Mucosa of rectum (tissue), 2 donors: ENCODE measurements at regions not wholly inside any gene's neighbourhood (a gene's known extent, or its start where the extent isn't known, plus 50 kb on each side); places are given as distances from the start of the nearest gene placed in this dataset.

Experiments used
- H3K27ac ChIP-seq, 2 donors: one replicate each; pipeline ENCODE4 v1.7.0; 2013; ENCODE audit warnings: inconsistent platforms in 2 of 2, low read depth in 2 of 2, low read length in 2 of 2
- H3K27me3 ChIP-seq, 2 donors: one replicate each; pipeline ENCODE4 v1.7.0; 2013; ENCODE audit warnings: low read length in 2 of 2; ENCODE audit not compliant: control insufficient read depth in 2 of 2, insufficient read depth in 2 of 2
- H3K36me3 ChIP-seq, 2 donors: one replicate each; pipeline ENCODE4 v1.7.0; 2013; ENCODE audit warnings: low read length in 2 of 2; ENCODE audit not compliant: control insufficient read depth in 2 of 2, insufficient read depth in 2 of 2
- H3K4me1 ChIP-seq, 2 donors: one replicate each; pipeline ENCODE4 v1.7.0; 2013; ENCODE audit warnings: low read length in 2 of 2, mild to moderate bottlenecking in 1 of 2; ENCODE audit not compliant: control insufficient read depth in 2 of 2, insufficient read depth in 2 of 2
- H3K4me3 ChIP-seq, 2 donors: one replicate each; pipeline ENCODE4 v1.7.0; 2013; ENCODE audit warnings: low read length in 2 of 2
- H3K9ac ChIP-seq, 2 donors: one replicate each; pipeline ENCODE4 v1.7.0; 2013; ENCODE audit warnings: low read length in 2 of 2, low read depth in 1 of 2, mild to moderate bottlenecking in 1 of 2
- H3K9me3 ChIP-seq, 2 donors: one replicate each; pipeline ENCODE4 v1.7.0; 2013; ENCODE audit warnings: low read length in 2 of 2; ENCODE audit not compliant: control insufficient read depth in 2 of 2
- donor health status: healthy.
- donor health status: Normal muscosa, but diverticular disease.

GRCh38 chr10:4108693-4109092 is 323.7 kb upstream of the KLF6 start:
- Histone ChIP-seq H3K4me3 (no peak overlapping the region), H3K27ac (no peak overlapping the region), H3K27me3 (no peaks in the 10 kb centered on the region), H3K4me1 (no peaks in the 10 kb centered on the region), H3K36me3 (no peaks in the 10 kb centered on the region), H3K9me3 (no peaks in the 10 kb centered on the region), H3K9ac (no peak overlapping the region)

DNA sequence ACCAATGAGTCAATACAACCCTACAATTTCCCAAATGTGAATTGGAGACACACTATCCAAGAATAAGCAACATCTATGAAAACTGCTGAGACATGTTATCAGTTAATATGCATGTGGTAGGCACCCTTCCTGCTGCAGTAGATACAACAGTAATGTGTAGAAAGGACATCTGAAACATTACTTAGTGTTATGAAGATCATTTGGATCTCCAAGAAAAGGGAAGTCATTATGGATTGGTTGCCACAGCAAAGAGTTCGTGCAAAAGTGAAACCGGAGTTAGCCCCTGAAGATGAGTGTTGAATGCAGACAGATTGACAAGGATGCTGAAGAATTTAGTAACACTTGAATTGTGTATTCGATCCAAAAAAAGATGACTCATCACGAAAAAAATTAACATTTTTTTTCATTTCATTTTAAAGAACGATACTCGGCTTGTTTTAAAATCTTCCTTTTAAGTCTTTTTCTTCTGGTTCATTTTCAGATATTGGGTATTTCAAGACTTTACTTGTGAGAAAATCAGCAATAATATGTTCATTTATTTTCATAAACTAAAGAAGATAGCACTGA is 322.4 kb upstream of the KLF6 start:
- Histone ChIP-seq H3K4me3 (no peak overlapping the region), H3K4me1 (no peaks in the 10 kb centered on the region)

GRCh38 chr10:4103603-4104002 is 318.6 kb upstream of the KLF6 start:
- Histone ChIP-seq H3K9ac (no peak overlapping the region), H3K27me3 (no peaks in the 10 kb centered on the region), H3K4me3 (no peak overlapping the region), H3K27ac (no peak overlapping the region), H3K36me3 (no peaks in the 10 kb centered on the region), H3K4me1 (no peaks in the 10 kb centered on the region), H3K9me3 (no peaks in the 10 kb centered on the region)

More for the DNA sequence above, 322.4 kb upstream of the KLF6 start:
- Histone ChIP-seq H3K9ac (no peak overlapping the region), H3K36me3 (no peaks in the 10 kb centered on the region), H3K9me3 (no peaks in the 10 kb centered on the region), H3K27ac (no peak overlapping the region), H3K27me3 (no peaks in the 10 kb centered on the region)

- Histone ChIP-seq H3K27me3 (no peaks in the 10 kb centered on the region), H3K4me1 (no peaks in the 10 kb centered on the region), H3K4me3 (no peak overlapping the region), H3K27ac (no peak overlapping the region), H3K9ac (no peak overlapping the region), H3K9me3 (no peaks in the 10 kb centered on the region), H3K36me3 (no peaks in the 10 kb centered on the region)
Observed at GRCh38 chr10:4102802-4103344, 317.9 kb upstream of the KLF6 start.

- Histone ChIP-seq H3K27ac (no peak overlapping the region), H3K27me3 (no peaks in the 10 kb centered on the region), H3K4me1 (no peaks in the 10 kb centered on the region), H3K9ac (no peak overlapping the region), H3K4me3 (no peak overlapping the region), H3K9me3 (no peaks in the 10 kb centered on the region), H3K36me3 (no peaks in the 10 kb centered on the region)
Observed at GRCh38 chr10:4101918-4102654, 317.1 kb upstream of the KLF6 start.

DNA sequence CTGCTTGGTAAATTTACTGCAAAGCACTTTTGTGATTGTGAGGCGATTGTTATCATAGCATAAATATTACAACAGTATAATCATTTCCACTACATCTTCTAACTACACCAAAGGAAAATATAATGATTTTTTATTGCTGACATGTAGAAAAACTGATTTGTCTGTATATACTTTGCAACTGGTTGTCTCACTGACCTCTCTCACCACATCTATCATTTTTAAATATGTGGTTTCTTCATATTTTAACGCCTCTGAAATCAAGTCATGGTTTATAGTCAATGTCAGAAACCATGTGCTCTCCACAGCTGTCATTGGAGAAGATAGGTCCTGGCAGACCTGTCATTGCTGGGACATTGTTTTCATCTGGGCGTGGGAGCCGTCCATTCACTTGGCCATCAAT is 315.4 kb upstream of the KLF6 start:
- no peak overlapping the region for H3K27ac ChIP-seq
- H3K36me3 ChIP-seq = no peaks in the 10 kb centered on the region
- no peaks in the 10 kb centered on the region for H3K9me3 ChIP-seq
- H3K9ac ChIP-seq = no peak overlapping the region
- H3K27me3 ChIP-seq = no peaks in the 10 kb centered on the region
- no peak overlapping the region for H3K4me3 ChIP-seq
- no peaks in the 10 kb centered on the region for H3K4me1 ChIP-seq

DNA sequence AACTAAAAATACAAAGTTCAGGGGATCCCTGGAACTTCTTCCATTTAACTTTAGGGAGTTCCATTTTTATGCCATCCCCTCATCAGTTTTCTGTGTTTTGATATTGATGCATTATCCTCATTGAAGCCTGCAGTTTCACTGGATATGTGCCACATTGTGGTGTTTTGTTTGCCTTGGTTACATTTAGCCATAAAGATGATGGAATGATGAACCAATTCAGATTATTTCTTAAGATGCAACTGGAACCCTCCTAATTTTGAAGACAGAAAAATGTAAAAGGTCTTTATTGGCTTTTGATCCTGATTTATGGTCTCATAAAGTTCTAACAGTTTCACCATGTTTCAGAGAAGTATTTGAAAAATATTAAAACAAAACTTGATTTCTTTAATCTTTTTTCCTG is 314.2 kb upstream of the KLF6 start:
- H3K27ac ChIP-seq = no peak overlapping the region
- no peaks in the 10 kb centered on the region for H3K36me3 ChIP-seq
- no peaks in the 10 kb centered on the region for H3K27me3 ChIP-seq
- H3K9me3 ChIP-seq = no peaks in the 10 kb centered on the region
- H3K4me1 ChIP-seq = no peaks in the 10 kb centered on the region
- no peak overlapping the region for H3K9ac ChIP-seq
- H3K4me3 ChIP-seq = no peak overlapping the region

- Histone ChIP-seq H3K4me1 (no peaks in the 10 kb centered on the region), H3K36me3 (no peaks in the 10 kb centered on the region), H3K9ac (no peak overlapping the region), H3K27me3 (no peaks in the 10 kb centered on the region), H3K27ac (no peak overlapping the region), H3K9me3 (no peaks in the 10 kb centered on the region), H3K4me3 (no peak overlapping the region)
Observed at GRCh38 chr10:4095166-4095917, 310.3 kb upstream of the KLF6 start.

GRCh38 chr10:4094751-4095150 is 309.7 kb upstream of the KLF6 start:
- H3K9me3 ChIP-seq = no peaks in the 10 kb centered on the region
- no peaks in the 10 kb centered on the region for H3K27me3 ChIP-seq
- H3K36me3 ChIP-seq = no peaks in the 10 kb centered on the region
- H3K4me1 ChIP-seq = no peaks in the 10 kb centered on the region
- no peak overlapping the region for H3K4me3 ChIP-seq
- H3K27ac ChIP-seq = no peak overlapping the region
- H3K9ac ChIP-seq = no peak overlapping the region

DNA sequence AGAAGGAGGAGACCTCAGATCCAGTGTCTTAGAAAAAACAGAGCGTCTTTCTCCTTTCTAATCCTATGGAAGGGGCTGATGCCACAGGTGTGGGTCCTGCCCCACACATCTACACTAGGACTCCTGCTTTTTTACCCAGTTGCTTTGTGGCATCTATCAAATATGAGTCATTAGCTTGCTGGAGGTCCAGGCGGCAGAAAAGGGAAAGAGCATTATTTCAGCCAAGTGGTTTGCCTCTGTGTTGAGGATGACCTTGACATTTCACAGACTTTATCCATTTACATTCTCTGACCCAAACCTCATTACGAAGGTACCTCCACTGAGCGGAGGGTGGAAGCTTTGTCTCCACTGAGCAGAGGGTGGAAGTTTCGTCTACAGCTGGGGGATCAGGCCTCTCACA is 308.4 kb upstream of the KLF6 start:
- Histone ChIP-seq H3K4me1 (no peaks in the 10 kb centered on the region), H3K9ac (no peak overlapping the region), H3K27ac (no peak overlapping the region), H3K4me3 (no peak overlapping the region), H3K9me3 (no peaks in the 10 kb centered on the region), H3K36me3 (no peaks in the 10 kb centered on the region), H3K27me3 (no peaks in the 10 kb centered on the region)
